ENCODE measurements at regions not wholly inside any gene's neighbourhood (a gene's known extent, or its start where the extent isn't known, plus 50 kb on each side); places are given as distances from the start of the nearest gene placed in this dataset.

GRCh38 chr1:222452031-222452430 is 95.9 kb downstream of the HHIPL2 start:
- TF ChIP-seq CTCF (IDR thresholded peaks at IDR 0.05), result no peak
- TF ChIP-seq SMC3 (IDR thresholded peaks at IDR 0.05; ENCODE audit: low read depth, low read length), result no peak
- no peak for TF ChIP-seq EZH2phosphoT487 (IDR thresholded peaks at IDR 0.05; ENCODE audit: borderline replicate concordance, low read depth)
